A673 (cell line): ENCODE measurements at regions not wholly inside any gene's neighbourhood (a gene's known extent, or its start where the extent isn't known, plus 50 kb on each side); places are given as distances from the start of the nearest gene placed in this dataset.

ENCODE experiments used
- BruUV-seq: library from RNA; stranded (reverse); fragments of 400-500 nt; replicated peaks from 2 replicates; lab custom pipeline; 2021; lab: Mats Ljungman, UMichigan
- CTCF ChIA-PET: fragments of 300-600 bp; sonication (Branson Sonifier 250); formaldehyde crosslinking; loops from one replicate; lab custom pipeline; 2022; ENCODE audit warnings: antibody characterized with exemption; lab: Charles Lee
- POLR2A ChIA-PET: fragments of 300-600 bp; sonication (Branson Sonifier 250); formaldehyde crosslinking; loops from one replicate; lab custom pipeline; 2022; ENCODE audit warnings: antibody characterized with exemption; ENCODE audit not compliant: low non-redundant PET; lab: Charles Lee
- DNase-seq: peaks from one replicate; pipeline ENCODE4 v3.0.0-alpha.2; 2015; ENCODE audit warnings: low spot score
- H3K27ac ChIP-seq: fragments of 200-600 bp; sonication (generic); 2 replicates; pipeline ENCODE4 v1.5.1; 2016; ENCODE audit warnings: mixed run types, low read depth, mild to moderate bottlenecking, mixed read lengths, antibody characterized with exemption, low read length; ENCODE audit not compliant: poor library complexity, severe bottlenecking
- H3K27me3 ChIP-seq: fragments of 200-600 bp; sonication (generic); replicated peaks from 2 replicates; pipeline ENCODE4 v1.6.1; 2017; ENCODE audit warnings: mixed run types, low read depth, mild to moderate bottlenecking, mixed read lengths, antibody characterized with exemption, low read length; ENCODE audit not compliant: insufficient read depth, poor library complexity
- H3K36me3 ChIP-seq: fragments of 200-600 bp; sonication (generic); 2 replicates; pipeline ENCODE4 v1.6.1; 2016; ENCODE audit warnings: mixed run types, mild to moderate bottlenecking, mixed read lengths, antibody characterized with exemption, low read length; ENCODE audit not compliant: insufficient read depth, poor library complexity, severe bottlenecking
- H3K4me1 ChIP-seq: fragments of 200-600 bp; sonication (generic); 2 replicates; pipeline ENCODE4 v1.6.1; 2017; ENCODE audit warnings: mixed run types, mild to moderate bottlenecking, mixed read lengths, antibody characterized with exemption, low read length; ENCODE audit not compliant: insufficient read depth, poor library complexity, severe bottlenecking
- H3K4me3 ChIP-seq: fragments of 200-600 bp; sonication (generic); 2 replicates; pipeline ENCODE4 v1.5.1; 2016; ENCODE audit warnings: low read depth, mixed run types, mild to moderate bottlenecking, mixed read lengths, low read length; ENCODE audit not compliant: poor library complexity, severe bottlenecking
- H3K9me3 ChIP-seq: fragments of 200-600 bp; sonication (generic); 2 replicates; pipeline ENCODE4 v1.6.1; 2016; ENCODE audit warnings: mixed run types, low read depth, mild to moderate bottlenecking, mixed read lengths, antibody characterized with exemption, low read length; ENCODE audit not compliant: poor library complexity, severe bottlenecking
- CTCF ChIP-seq: fragments of 300-800, 200-600 bp; sonication (generic); conservative IDR thresholded peaks from 2 replicates; pipeline ENCODE4 v1.5.1; 2017; ENCODE audit warnings: low read depth, mild to moderate bottlenecking, antibody characterized with exemption, low read length, moderate library complexity, mixed read lengths
- EZH2 ChIP-seq: fragments of 200-600 bp; sonication (generic); IDR thresholded peaks from 2 replicates; pipeline ENCODE4 v1.6.1; 2017; ENCODE audit warnings: borderline replicate concordance, low read depth, mild to moderate bottlenecking, mixed read lengths, antibody characterized with exemption, low read length; ENCODE audit not compliant: poor library complexity, severe bottlenecking
- intact Hi-C: fragments of 100-400 bp; cut with micrococcal nuclease; formaldehyde crosslinking; loops from one replicate; pipeline ENCODE4 v1.10.0; 2022; ENCODE audit not compliant: unreplicated experiment

GRCh38 chrX:123080065-123080464, 104.0 kb upstream of the GRIA3 start:
- POLR2A ChIA-PET: no interaction called here
- no peak for DNase-seq
- Histone ChIP-seq H3K27ac (no peak overlapping the region), H3K4me3 (no peak overlapping the region), H3K4me1 (no peaks in the 10 kb centered on the region), H3K9me3 (no peaks in the 10 kb centered on the region), H3K27me3 (no peaks in the 10 kb centered on the region), H3K36me3 (no peaks in the 10 kb centered on the region)
- BruUV-seq: no TSS peak
- CTCF ChIA-PET: no interaction called here
- intact Hi-C loops: no loop called here
- no peak for TF ChIP-seq CTCF
- no peak for TF ChIP-seq EZH2

- POLR2A ChIA-PET: no interaction called here
- no peaks in the 10 kb centered on the region for H3K4me1 ChIP-seq
- TF ChIP-seq EZH2 (no peak), CTCF (no peak)
- H3K4me3 ChIP-seq: no peak overlapping the region
- H3K9me3 ChIP-seq: no peaks in the 10 kb centered on the region
- no peaks in the 10 kb centered on the region for H3K36me3 ChIP-seq
- no peak overlapping the region for H3K27ac ChIP-seq
- no peaks in the 10 kb centered on the region for H3K27me3 ChIP-seq
- DNase-seq: no peak
- CTCF ChIA-PET: no interaction called here
- no TSS peak for BruUV-seq
- intact Hi-C loops: no loop called here
Measured at GRCh38 chrX:123081776-123082175, 102.3 kb upstream of the GRIA3 start.

GRCh38 chrX:123083924-123084323, 100.2 kb upstream of the GRIA3 start:
- Histone ChIP-seq H3K9me3 (no peaks in the 10 kb centered on the region), H3K4me3 (no peak overlapping the region), H3K27me3 (no peaks in the 10 kb centered on the region), H3K4me1 (no peaks in the 10 kb centered on the region), H3K27ac (no peak overlapping the region), H3K36me3 (no peaks in the 10 kb centered on the region)
- no peak for DNase-seq
- CTCF ChIA-PET: no interaction called here
- intact Hi-C loops: no loop called here
- POLR2A ChIA-PET: no interaction called here
- no TSS peak for BruUV-seq
- no peak for TF ChIP-seq EZH2
- no peak for TF ChIP-seq CTCF
